GM04504 (cell line): ENCODE measurements at regions not wholly inside any gene's neighbourhood (a gene's known extent, or its start where the extent isn't known, plus 50 kb on each side); places are given as distances from the start of the nearest gene placed in this dataset.

ENCODE experiments used
- DNase-seq: peaks from one replicate; pipeline ENCODE4 v3.0.0-alpha.2; 2012; ENCODE audit warnings: low read depth

GRCh38 chr9:23162789-23163188, 663.3 kb downstream of the ELAVL2 start:
- DNase-seq = no peak

GRCh38 chr9:23171479-23171878, 654.6 kb downstream of the ELAVL2 start:
- DNase-seq = no peak

GRCh38 chr9:23172206-23172605, 653.8 kb downstream of the ELAVL2 start:
- no peak for DNase-seq

GRCh38 chr9:23172979-23173637, 652.9 kb downstream of the ELAVL2 start:
- no peak for DNase-seq

GRCh38 chr9:23194281-23194680, 631.8 kb downstream of the ELAVL2 start:
- no peak for DNase-seq

GRCh38 chr9:23215688-23216087, 610.4 kb downstream of the ELAVL2 start:
- DNase-seq = no peak

- DNase-seq = no peak
These were observed 606.6 kb downstream of the ELAVL2 start for GRCh38 chr9:23219471-23219870.

- no peak for DNase-seq
These were observed 605.9 kb downstream of the ELAVL2 start for GRCh38 chr9:23220171-23220570.

GRCh38 chr9:23220957-23221356, 605.1 kb downstream of the ELAVL2 start:
- no peak for DNase-seq

- no peak for DNase-seq
These were observed 596.1 kb downstream of the ELAVL2 start for GRCh38 chr9:23229890-23230317.

- DNase-seq = no peak
These were observed 593.2 kb downstream of the ELAVL2 start for GRCh38 chr9:23232831-23233230.

- DNase-seq = no peak
These were observed 582.5 kb downstream of the ELAVL2 start for GRCh38 chr9:23243523-23243922.

- no peak for DNase-seq
These were observed 581.0 kb downstream of the ELAVL2 start for GRCh38 chr9:23245067-23245466.

GRCh38 chr9:23254404-23255184, 571.4 kb downstream of the ELAVL2 start:
- no peak for DNase-seq

GRCh38 chr9:23255346-23255745, 570.7 kb downstream of the ELAVL2 start:
- DNase-seq = no peak

GRCh38 chr9:23258569-23258968, 567.5 kb downstream of the ELAVL2 start:
- DNase-seq = no peak

GRCh38 chr9:23278561-23278960, 547.5 kb downstream of the ELAVL2 start:
- no peak for DNase-seq

GRCh38 chr9:23287390-23287789, 538.6 kb downstream of the ELAVL2 start:
- DNase-seq = no peak

- no peak for DNase-seq
These were observed 537.5 kb downstream of the ELAVL2 start for GRCh38 chr9:23288545-23288944.

- no peak for DNase-seq
These were observed 535.1 kb downstream of the ELAVL2 start for GRCh38 chr9:23290973-23291372.

- no peak for DNase-seq
These were observed 523.8 kb downstream of the ELAVL2 start for GRCh38 chr9:23302281-23302680.

GRCh38 chr9:23306731-23307130, 519.3 kb downstream of the ELAVL2 start:
- DNase-seq = no peak

GRCh38 chr9:23307731-23308513, 518.1 kb downstream of the ELAVL2 start:
- no peak for DNase-seq
